SU-DHL-6 (cell line): ENCODE measurements at regions not wholly inside any gene's neighbourhood (a gene's known extent, or its start where the extent isn't known, plus 50 kb on each side); places are given as distances from the start of the nearest gene placed in this dataset.

ENCODE experiments used
- H2AFZ ChIP-seq: fragments of 200-600 bp; sonication (generic); 2 replicates; pipeline ENCODE4 v1.6.1; 2014; ENCODE audit warnings: low read depth, mild to moderate bottlenecking, moderate library complexity, mixed read lengths, antibody characterized with exemption, low read length; ENCODE audit not compliant: severe bottlenecking
- H3F3A ChIP-seq: fragments of 200-600 bp; shearing (Covaris generic); 2 replicates; pipeline ENCODE4 v1.6.0; 2016; ENCODE audit warnings: antibody characterized with exemption, mild to moderate bottlenecking; ENCODE audit not compliant: insufficient read depth
- H3K27ac ChIP-seq: fragments of 200-600 bp; sonication (generic); 2 replicates; pipeline ENCODE4 v1.5.1; 2016; ENCODE audit warnings: low read depth, mild to moderate bottlenecking, low read length, moderate library complexity, mixed read lengths
- H3K27me3 ChIP-seq: fragments of 200-600 bp; sonication (generic), shearing (Covaris generic); 2 replicates; pipeline ENCODE4 v1.6.0; 2014; ENCODE audit warnings: mild to moderate bottlenecking, low read length
- H3K36me3 ChIP-seq: fragments of 200-600 bp; sonication (generic); 2 replicates; pipeline ENCODE4 v1.6.1; 2014; ENCODE audit warnings: mild to moderate bottlenecking, low read length, mixed read lengths
- H3K4me2 ChIP-seq: fragments of 300-600, 200-600 bp; shearing (Covaris generic), sonication (generic); 2 replicates; pipeline ENCODE4 v1.6.0; 2014; ENCODE audit warnings: low read length, low read depth, mild to moderate bottlenecking; ENCODE audit not compliant: poor library complexity, severe bottlenecking
- H3K4me3 ChIP-seq: fragments of 200-600 bp; sonication (generic); 2 replicates; pipeline ENCODE4 v1.5.1; 2014; ENCODE audit warnings: antibody characterized with exemption, low read length, mild to moderate bottlenecking, mixed read lengths; ENCODE audit not compliant: insufficient read depth, poor library complexity, severe bottlenecking
- H3K79me2 ChIP-seq: fragments of 200-600 bp; sonication (generic); 2 replicates; pipeline ENCODE4 v1.6.1; 2014; ENCODE audit warnings: mild to moderate bottlenecking, low read length, moderate library complexity; ENCODE audit not compliant: insufficient read depth
- H3K9ac ChIP-seq: fragments of 200-600 bp; sonication (generic); 2 replicates; pipeline ENCODE4 v1.7.0; 2014; ENCODE audit warnings: mild to moderate bottlenecking, low read length
- H3K9me2 ChIP-seq: fragments of 200-600 bp; sonication (generic); replicated peaks from 2 replicates; pipeline ENCODE4 v1.6.1; 2014; ENCODE audit warnings: low read length; ENCODE audit not compliant: insufficient read depth
- H3K9me3 ChIP-seq: fragments of 200-600 bp; sonication (generic); 2 replicates; pipeline ENCODE4 v1.6.1; 2014; ENCODE audit warnings: low read length, mixed read lengths; ENCODE audit not compliant: insufficient read depth
- H4K20me1 ChIP-seq: fragments of 200-600 bp; sonication (generic); 2 replicates; pipeline ENCODE4 v1.6.1; 2014; ENCODE audit warnings: low read depth, mild to moderate bottlenecking, antibody characterized with exemption, low read length, moderate library complexity, mixed read lengths
- CTCF ChIP-seq: fragments of 200-600 bp; sonication (generic); IDR thresholded peaks from one replicate; pipeline ENCODE4 v1.5.1; 2017; ENCODE audit warnings: antibody characterized with exemption, mild to moderate bottlenecking, low read length, moderate library complexity; ENCODE audit not compliant: insufficient read depth, poor library complexity, severe bottlenecking
- EZH2phosphoT487 ChIP-seq: fragments of 200-600 bp; sonication (generic), shearing (Covaris generic); conservative IDR thresholded peaks from 2 replicates; pipeline ENCODE4 v1.6.1; 2018; ENCODE audit warnings: mild to moderate bottlenecking, antibody characterized with exemption, low read length, moderate library complexity, mixed read lengths

- Histone ChIP-seq H3K4me2 (no peak overlapping the region), H3K4me3 (no peak overlapping the region), H3F3A (no peaks in the 10 kb centered on the region), H3K9me2 (no peaks in the 10 kb centered on the region), H3K27me3 (no peaks in the 10 kb centered on the region), H2AFZ (no peak overlapping the region), H3K36me3 (no peaks in the 10 kb centered on the region), H3K9ac (no peak overlapping the region), H3K79me2 (no peaks in the 10 kb centered on the region), H3K9me3 (no peaks in the 10 kb centered on the region), H4K20me1 (no peaks in the 10 kb centered on the region), H3K27ac (no peak overlapping the region)
- TF ChIP-seq EZH2phosphoT487 (no peak), CTCF (no peak)
Observed at GRCh38 chr5:68374796-68375518, 159.4 kb downstream of the PIK3R1 start.

- Histone ChIP-seq H3F3A (no peaks in the 10 kb centered on the region), H3K9me3 (no peaks in the 10 kb centered on the region), H3K4me3 (no peak overlapping the region), H3K27ac (no peak overlapping the region), H3K9me2 (no peaks in the 10 kb centered on the region), H3K36me3 (no peaks in the 10 kb centered on the region), H3K79me2 (no peaks in the 10 kb centered on the region), H3K9ac (no peak overlapping the region), H3K27me3 (no peaks in the 10 kb centered on the region), H3K4me2 (no peak overlapping the region), H4K20me1 (no peaks in the 10 kb centered on the region), H2AFZ (no peak overlapping the region)
- TF ChIP-seq CTCF (no peak), EZH2phosphoT487 (no peak)
Observed at GRCh38 chr5:68375540-68375939, 160.0 kb downstream of the PIK3R1 start.

DNA sequence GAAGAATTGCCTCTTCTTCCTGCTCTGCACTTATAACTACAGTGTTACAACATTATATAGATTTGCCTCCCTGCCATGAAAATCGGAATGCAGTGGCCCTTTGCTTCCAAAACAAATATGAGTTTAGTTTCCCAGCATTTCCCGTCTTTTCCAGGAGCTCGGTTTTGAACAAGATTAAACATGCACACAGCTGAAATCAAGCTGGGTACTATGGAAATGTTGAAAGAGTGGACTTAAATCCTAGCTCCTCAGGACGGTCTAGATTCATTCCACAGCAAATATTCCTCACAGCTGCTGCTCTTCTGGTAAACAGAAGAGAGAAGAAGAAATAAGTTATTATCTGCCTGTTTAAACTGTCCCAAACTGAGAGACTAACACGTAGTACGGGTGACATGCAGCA, 161.4 kb downstream of the PIK3R1 start:
- no peaks in the 10 kb centered on the region for H3F3A ChIP-seq
- H4K20me1 ChIP-seq: no peaks in the 10 kb centered on the region
- H3K4me3 ChIP-seq: no peak overlapping the region
- H3K4me2 ChIP-seq: no peak overlapping the region
- no peaks in the 10 kb centered on the region for H3K27me3 ChIP-seq
- no peaks in the 10 kb centered on the region for H3K9me3 ChIP-seq
- H3K36me3 ChIP-seq: no peaks in the 10 kb centered on the region
- no peaks in the 10 kb centered on the region for H3K79me2 ChIP-seq
- H3K9ac ChIP-seq: no peak overlapping the region
- TF ChIP-seq EZH2phosphoT487 (no peak), CTCF (no peak)
- no peak overlapping the region for H2AFZ ChIP-seq
- no peak overlapping the region for H3K27ac ChIP-seq
- H3K9me2 ChIP-seq: no peaks in the 10 kb centered on the region
